ENCODE measurements at regions not wholly inside any gene's neighbourhood (a gene's known extent, or its start where the extent isn't known, plus 50 kb on each side); places are given as distances from the start of the nearest gene placed in this dataset.

DNA sequence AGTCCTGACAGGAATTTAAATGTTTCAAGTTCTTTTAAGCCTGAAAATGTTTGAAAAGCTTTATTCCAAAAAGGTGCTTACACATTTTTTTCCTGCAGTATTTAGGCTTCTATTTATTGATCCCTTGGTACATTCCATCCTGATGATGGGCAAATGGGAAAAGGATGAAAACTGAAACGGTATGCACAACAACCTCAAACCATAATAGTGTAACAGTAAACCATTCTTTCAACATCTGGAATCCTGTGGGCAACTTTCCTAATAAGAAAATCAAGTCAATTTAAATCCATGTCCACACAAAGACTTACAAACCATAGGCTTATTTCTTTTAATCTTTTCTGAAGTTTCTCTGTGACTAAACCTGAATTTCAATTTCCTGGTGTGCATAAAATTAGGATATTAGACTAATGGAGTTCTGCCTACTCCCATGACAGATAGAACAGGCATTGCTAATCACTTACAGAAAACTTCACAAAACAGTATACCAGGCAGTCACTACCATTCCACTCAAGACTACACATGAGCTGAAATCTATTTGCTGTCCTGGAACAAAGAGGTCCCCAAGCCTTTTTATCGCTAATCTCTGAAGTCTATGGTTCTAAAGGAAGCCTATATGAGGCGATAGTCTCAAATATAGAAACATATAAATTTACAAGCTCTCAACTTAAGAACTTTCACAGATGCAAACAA, 103.3 kb downstream of the DLEU7 start:
- H3K4me1 ChIP-seq = no peaks in the 10 kb centered on the region
- TF ChIP-seq, protein P1, sequence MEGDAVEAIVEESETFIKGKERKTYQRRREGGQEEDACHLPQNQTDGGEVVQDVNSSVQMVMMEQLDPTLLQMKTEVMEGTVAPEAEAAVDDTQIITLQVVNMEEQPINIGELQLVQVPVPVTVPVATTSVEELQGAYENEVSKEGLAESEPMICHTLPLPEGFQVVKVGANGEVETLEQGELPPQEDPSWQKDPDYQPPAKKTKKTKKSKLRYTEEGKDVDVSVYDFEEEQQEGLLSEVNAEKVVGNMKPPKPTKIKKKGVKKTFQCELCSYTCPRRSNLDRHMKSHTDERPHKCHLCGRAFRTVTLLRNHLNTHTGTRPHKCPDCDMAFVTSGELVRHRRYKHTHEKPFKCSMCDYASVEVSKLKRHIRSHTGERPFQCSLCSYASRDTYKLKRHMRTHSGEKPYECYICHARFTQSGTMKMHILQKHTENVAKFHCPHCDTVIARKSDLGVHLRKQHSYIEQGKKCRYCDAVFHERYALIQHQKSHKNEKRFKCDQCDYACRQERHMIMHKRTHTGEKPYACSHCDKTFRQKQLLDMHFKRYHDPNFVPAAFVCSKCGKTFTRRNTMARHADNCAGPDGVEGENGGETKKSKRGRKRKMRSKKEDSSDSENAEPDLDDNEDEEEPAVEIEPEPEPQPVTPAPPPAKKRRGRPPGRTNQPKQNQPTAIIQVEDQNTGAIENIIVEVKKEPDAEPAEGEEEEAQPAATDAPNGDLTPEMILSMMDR (IDR thresholded peaks at IDR 0.05) = no peak
- no peaks in the 10 kb centered on the region for H3K36me3 ChIP-seq
- no peak overlapping the region for H3K27ac ChIP-seq
- no peak overlapping the region for H3K4me3 ChIP-seq
- no peaks in the 10 kb centered on the region for H3K9me3 ChIP-seq
- no peaks in the 10 kb centered on the region for H3K27me3 ChIP-seq
- intact Hi-C loops (cut with DNase I) = no loop called here
- no peak for DNase-seq (ENCODE audit: low spot score in 2 of 2)

DNA sequence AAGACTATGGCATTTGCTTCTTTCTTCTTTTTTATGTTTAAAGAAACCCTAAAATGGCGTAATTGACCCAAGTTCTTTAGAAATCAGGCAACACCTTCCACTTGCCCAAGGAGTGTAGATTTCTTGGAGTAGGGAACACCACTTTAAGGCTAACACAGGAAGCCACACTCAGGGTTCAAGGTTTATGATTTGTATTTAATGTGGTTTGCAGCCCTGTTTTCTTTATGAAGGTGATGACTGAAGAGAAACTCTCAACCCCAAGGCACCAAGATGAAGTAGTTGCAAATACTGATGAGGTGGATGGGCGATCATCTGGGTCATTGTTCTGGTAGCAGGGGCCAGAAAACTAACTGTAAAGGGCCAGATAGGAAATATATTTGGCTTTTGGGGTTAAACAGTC, 101.1 kb downstream of the DLEU7 start:
- intact Hi-C loops (cut with DNase I) = no loop called here
- no peaks in the 10 kb centered on the region for H3K27me3 ChIP-seq
- no peak overlapping the region for H3K27ac ChIP-seq
- no peak for DNase-seq (ENCODE audit: low spot score in 2 of 2)
- no peaks in the 10 kb centered on the region for H3K9me3 ChIP-seq
- H3K4me1 ChIP-seq = no peaks in the 10 kb centered on the region
- H3K36me3 ChIP-seq = no peaks in the 10 kb centered on the region
- TF ChIP-seq, protein P1 (IDR thresholded peaks at IDR 0.05) = no peak
- H3K4me3 ChIP-seq = no peak overlapping the region

DNA sequence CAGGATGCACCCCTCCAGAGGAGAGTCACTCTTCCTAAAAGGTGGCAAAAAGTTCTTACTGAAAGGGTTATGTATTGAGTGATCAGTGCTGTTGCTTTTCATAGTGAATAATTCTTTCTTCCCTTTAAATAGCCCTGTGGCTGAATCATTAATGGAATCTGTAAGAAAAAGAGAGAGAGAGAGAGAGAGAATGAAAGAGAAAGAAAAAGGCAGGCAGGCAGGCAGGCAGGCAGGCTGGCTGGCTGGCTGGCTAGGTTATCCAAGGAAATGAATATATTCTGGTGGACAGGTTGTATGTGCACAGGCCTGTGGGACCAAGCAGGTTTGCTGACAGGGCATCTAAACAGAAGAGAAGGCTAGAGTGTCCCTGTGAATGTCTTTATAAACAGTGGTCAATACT, 100.5 kb downstream of the DLEU7 start:
- TF ChIP-seq, protein P1 (IDR thresholded peaks at IDR 0.05) = no peak
- intact Hi-C loops (cut with DNase I) = no loop called here
- DNase-seq (ENCODE audit: low spot score in 2 of 2) = no peak
- Histone ChIP-seq H3K4me3 (no peak overlapping the region), H3K9me3 (no peaks in the 10 kb centered on the region), H3K27me3 (no peaks in the 10 kb centered on the region), H3K27ac (no peak overlapping the region), H3K36me3 (no peaks in the 10 kb centered on the region), H3K4me1 (no peaks in the 10 kb centered on the region)

DNA sequence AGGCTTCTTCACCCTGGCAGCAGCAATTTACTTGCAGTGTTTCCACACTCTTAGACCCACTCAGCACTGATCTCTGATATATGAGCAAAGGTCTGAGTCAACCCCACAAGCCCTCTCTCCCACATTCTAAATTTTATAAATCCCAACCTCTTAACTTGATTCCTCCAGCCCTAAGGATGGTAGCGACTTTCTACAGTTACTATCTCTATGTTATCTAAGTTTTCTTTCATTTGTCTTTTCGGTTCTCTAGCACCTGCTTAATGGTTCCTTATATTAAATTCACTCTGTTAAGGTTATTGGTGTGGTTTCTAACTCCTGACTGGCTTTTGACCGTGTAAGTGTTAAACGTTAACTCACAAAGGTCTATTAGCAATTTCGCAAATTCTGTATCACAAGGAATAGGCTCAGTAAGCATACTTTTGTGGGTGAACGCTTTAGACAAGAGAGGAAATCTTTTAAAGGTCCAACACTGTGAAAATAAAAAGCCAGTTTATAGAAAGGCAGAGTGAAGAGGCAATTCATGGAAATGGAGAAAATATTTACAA, 99.3 kb downstream of the DLEU7 start:
- TF ChIP-seq, protein P1 (IDR thresholded peaks at IDR 0.05) = no peak
- Histone ChIP-seq H3K9me3 (no peaks in the 10 kb centered on the region), H3K4me3 (no peak overlapping the region), H3K27ac (no peak overlapping the region), H3K4me1 (no peaks in the 10 kb centered on the region), H3K36me3 (no peaks in the 10 kb centered on the region), H3K27me3 (no peaks in the 10 kb centered on the region)
- no peak for DNase-seq (ENCODE audit: low spot score in 2 of 2)
- intact Hi-C loops (cut with DNase I) = no loop called here

DNA sequence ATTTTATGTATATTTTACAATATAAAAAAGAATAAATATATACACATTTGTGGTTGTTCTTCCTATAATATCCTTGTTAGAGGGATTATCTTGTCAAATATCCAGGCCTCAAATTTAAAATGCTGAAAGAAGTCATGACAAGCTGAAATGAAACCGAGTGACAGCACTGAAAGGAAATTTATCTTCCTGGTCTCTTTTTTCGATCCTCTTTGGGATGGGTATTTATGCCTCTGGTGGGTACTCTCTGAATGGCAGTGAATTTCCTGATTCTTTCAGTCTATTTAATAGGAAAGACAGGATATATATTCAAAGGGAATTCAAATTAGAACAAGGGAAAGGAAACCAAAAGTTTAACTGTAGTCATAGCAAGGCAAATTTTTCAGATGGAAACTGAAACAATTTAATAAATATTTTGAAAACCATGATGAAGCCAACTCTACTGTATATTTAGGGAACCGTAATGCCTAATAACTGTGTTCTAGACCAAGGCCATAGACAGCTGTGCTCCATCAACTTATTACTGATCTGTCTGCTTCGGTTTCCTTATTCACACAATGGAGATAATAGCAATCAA, 97.9 kb downstream of the DLEU7 start:
- no peak overlapping the region for H3K27ac ChIP-seq
- no peaks in the 10 kb centered on the region for H3K4me1 ChIP-seq
- TF ChIP-seq, protein P1 (IDR thresholded peaks at IDR 0.05) = no peak
- peaks cover 0 to 4% of the 10 kb centered on the region in 2 donors for H3K9me3 ChIP-seq
- no peak overlapping the region for H3K4me3 ChIP-seq
- H3K27me3 ChIP-seq = no peaks in the 10 kb centered on the region
- no peaks in the 10 kb centered on the region for H3K36me3 ChIP-seq
- intact Hi-C loops (cut with DNase I) = no loop called here
- no peak for DNase-seq (ENCODE audit: low spot score in 2 of 2)
